H1 (cell line): ENCODE measurements at regions not wholly inside any gene's neighbourhood (a gene's known extent, or its start where the extent isn't known, plus 50 kb on each side); places are given as distances from the start of the nearest gene placed in this dataset.

ENCODE experiments used
- CTCF ChIA-PET: fragments of 300-600 bp; sonication (Branson Sonifier 250); formaldehyde crosslinking; loops from one replicate; lab custom pipeline; 2021; ENCODE audit not compliant: partially characterized antibody; lab: Charles Lee
- POLR2A ChIA-PET: fragments of 300-600 bp; sonication (Branson Sonifier 250); formaldehyde crosslinking; loops from one replicate; lab custom pipeline; 2021; ENCODE audit warnings: inconsistent platforms; ENCODE audit not compliant: partially characterized antibody; lab: Charles Lee
- DNase-seq, 2 experiments: peaks; one replicate each; pipeline versions ENCODE4 v3.0.0 to v3.0.0-alpha.2; 2010 to 2022; ENCODE audit warnings: low spot score in 2 of 2, low read depth in 1 of 2, mixed read lengths in 1 of 2
- FAIRE-seq: peaks from 2 replicates; lab custom pipeline; 2011; peaks lifted over from hg19 to GRCh38; lab: Jason Lieb, UNC
- H2AFZ ChIP-seq: 2 replicates; pipeline ENCODE4 v1.8.1; 2012; ENCODE audit warnings: low read length, inconsistent platforms
- H2AK5ac ChIP-seq: 2 replicates; pipeline ENCODE4 v1.6.1; 2013; ENCODE audit warnings: low read depth, low read length
- H2BK120ac ChIP-seq: replicated peaks from 2 replicates; pipeline ENCODE3; 2013; ENCODE audit warnings: low read depth, low read length, inconsistent platforms
- H2BK12ac ChIP-seq: 2 replicates; pipeline ENCODE4 v1.6.1; 2013; ENCODE audit warnings: low read depth, low read length
- H2BK15ac ChIP-seq: 2 replicates; pipeline ENCODE4 v1.6.1; 2013; ENCODE audit warnings: low read length
- H2BK20ac ChIP-seq: 2 replicates; pipeline ENCODE4 v1.6.1; 2013; ENCODE audit warnings: low read length
- H2BK5ac ChIP-seq: 2 replicates; pipeline ENCODE4 v1.6.1; 2013; ENCODE audit warnings: low read depth, low read length
- H3K14ac ChIP-seq: 2 replicates; pipeline ENCODE4 v1.6.1; 2013; ENCODE audit warnings: inconsistent platforms; ENCODE audit not compliant: insufficient read length
- H3K18ac ChIP-seq: 2 replicates; pipeline ENCODE4 v1.6.1; 2013; ENCODE audit warnings: low read length; ENCODE audit errors: extremely low read depth
- H3K23ac ChIP-seq: 2 replicates; pipeline ENCODE4 v1.6.1; 2013; ENCODE audit warnings: inconsistent platforms; ENCODE audit not compliant: insufficient read length
- H3K23me2 ChIP-seq: 2 replicates; pipeline ENCODE4 v1.6.1; 2013; ENCODE audit warnings: low read depth, low read length
- H3K27ac ChIP-seq: 2 replicates; pipeline ENCODE4 v1.6.1; 2011; ENCODE audit warnings: low read depth, low read length, inconsistent platforms
- H3K27me3 ChIP-seq, 4 experiments: replicated peaks in 1 of 4; 1 replicate in 1 of 4; 2 replicates in 3 of 4; pipeline versions ENCODE4 v1.6.1 to v1.8.1; 2011 to 2013; ENCODE audit warnings: low read length in 3 of 4, mild to moderate bottlenecking in 3 of 4, inconsistent platforms in 2 of 4, mixed read lengths in 2 of 4, moderate library complexity in 1 of 4; ENCODE audit not compliant: control insufficient read depth in 3 of 4, insufficient read depth in 3 of 4; ENCODE audit errors: extremely low read depth in 1 of 4
- H3K36me3 ChIP-seq, 4 experiments: 2 replicates each; pipeline versions ENCODE4 v1.6.1 to v1.8.1; 2011 to 2013; ENCODE audit warnings: mild to moderate bottlenecking in 4 of 4, low read length in 3 of 4, moderate library complexity in 2 of 4, control low read depth in 1 of 4, inconsistent platforms in 1 of 4; ENCODE audit not compliant: insufficient read depth in 4 of 4, control insufficient read depth in 2 of 4
- H3K4ac ChIP-seq: replicated peaks from 2 replicates; pipeline ENCODE3; 2013; ENCODE audit warnings: low read length, low read depth, mixed read lengths, inconsistent platforms; ENCODE audit not compliant: insufficient read length
- H3K4me1 ChIP-seq, 4 experiments: replicated peaks in 1 of 4; 1 replicate in 1 of 4; 2 replicates in 3 of 4; pipeline versions ENCODE4 v1.6.1 to v1.8.1; 2011 to 2013; ENCODE audit warnings: low read length in 3 of 4, inconsistent platforms in 2 of 4, mixed read lengths in 1 of 4; ENCODE audit not compliant: insufficient read depth in 4 of 4, control insufficient read depth in 3 of 4
- H3K4me2 ChIP-seq, 2 experiments: 2 replicates each; pipeline versions ENCODE4 v1.6.1 to v1.8.1; 2011 to 2013; ENCODE audit warnings: low read depth in 2 of 2, low read length in 2 of 2, control low read depth in 1 of 2, inconsistent platforms in 1 of 2, mild to moderate bottlenecking in 1 of 2; ENCODE audit not compliant: insufficient read depth in 1 of 2
- H3K4me3 ChIP-seq, 4 experiments: fragments of 200-600, 300-600 bp in 1 of 4; sonication (generic), shearing (Covaris generic), sonication (Bioruptor Twin) in 1 of 4; 2 replicates each; pipeline versions ENCODE4 v1.5.1 to v1.8.1; 2011 to 2016; ENCODE audit warnings: low read length in 4 of 4, low read depth in 3 of 4, control low read depth in 2 of 4, inconsistent platforms in 2 of 4, mild to moderate bottlenecking in 2 of 4, mixed read lengths in 1 of 4, moderate library complexity in 1 of 4; ENCODE audit not compliant: insufficient read depth in 2 of 4; ENCODE audit errors: extremely low read depth in 1 of 4
- H3K56ac ChIP-seq: replicated peaks from 2 replicates; pipeline ENCODE3; 2013; ENCODE audit warnings: low read depth, mild to moderate bottlenecking, mixed read lengths, low read length, inconsistent platforms; ENCODE audit not compliant: insufficient read length
- H3K79me1 ChIP-seq: 2 replicates; pipeline ENCODE4 v1.6.1; 2013; ENCODE audit warnings: low read depth, low read length, control low read depth
- H3K79me2 ChIP-seq, 2 experiments: 2 replicates each; pipeline versions ENCODE4 v1.6.1 to v1.8.1; 2012 to 2013; ENCODE audit warnings: low read length in 2 of 2, mild to moderate bottlenecking in 2 of 2, inconsistent platforms in 1 of 2; ENCODE audit not compliant: insufficient read depth in 2 of 2, control insufficient read depth in 1 of 2
- H3K9ac ChIP-seq, 4 experiments: replicated peaks in 1 of 4; 1 replicate in 1 of 4; 2 replicates in 3 of 4; pipeline versions ENCODE4 v1.6.1 to v1.8.1; 2011 to 2013; ENCODE audit warnings: low read depth in 3 of 4, low read length in 3 of 4, control low read depth in 2 of 4, mild to moderate bottlenecking in 2 of 4, moderate library complexity in 2 of 4, inconsistent platforms in 1 of 4; ENCODE audit errors: extremely low read depth in 1 of 4
- H3K9me3 ChIP-seq, 2 experiments: 2 replicates each; pipeline versions ENCODE4 v1.6.1 to v1.8.1; 2012 to 2013; ENCODE audit warnings: mild to moderate bottlenecking in 2 of 2, moderate library complexity in 2 of 2, control low read depth in 1 of 2, inconsistent platforms in 1 of 2, low read depth in 1 of 2, low read length in 1 of 2, mixed read lengths in 1 of 2; ENCODE audit not compliant: insufficient read depth in 2 of 2
- H4K20me1 ChIP-seq, 2 experiments: replicated peaks in 1 of 2; 2 replicates each; pipeline versions ENCODE3 to v1.8.1; 2011 to 2013; ENCODE audit warnings: inconsistent platforms in 2 of 2, low read length in 2 of 2, mild to moderate bottlenecking in 1 of 2; ENCODE audit not compliant: insufficient read depth in 2 of 2, control insufficient read depth in 1 of 2
- H4K5ac ChIP-seq: 2 replicates; pipeline ENCODE4 v1.6.1; 2013; ENCODE audit warnings: low read length, low read depth, mixed read lengths, inconsistent platforms; ENCODE audit not compliant: insufficient read length
- H4K8ac ChIP-seq: 2 replicates; pipeline ENCODE4 v1.8.0; 2013; ENCODE audit warnings: mild to moderate bottlenecking, moderate library complexity, low read length, inconsistent platforms; ENCODE audit not compliant: insufficient read depth; ENCODE audit errors: extremely low read depth
- H4K91ac ChIP-seq: replicated peaks from 2 replicates; pipeline ENCODE3; 2013; ENCODE audit warnings: low read length, mixed read lengths, inconsistent platforms; ENCODE audit not compliant: insufficient read length
- EP300 ChIP-seq, 2 experiments: IDR thresholded peaks; 1 replicate in 1 of 2; 2 replicates in 1 of 2; pipeline ENCODE4 v1.6.1; 2011 to 2012; ENCODE audit warnings: low read depth in 2 of 2, low read length in 2 of 2, mild to moderate bottlenecking in 2 of 2, borderline replicate concordance in 1 of 2, inconsistent platforms in 1 of 2, moderate library complexity in 1 of 2
- HDAC6 ChIP-seq: IDR thresholded peaks from one replicate; pipeline ENCODE4 v1.7.1; 2012; ENCODE audit warnings: low read depth, mild to moderate bottlenecking, inconsistent platforms, low read length, moderate library complexity
- JUN ChIP-seq: IDR thresholded peaks from 2 replicates; pipeline ENCODE4 v1.6.1; 2011; ENCODE audit warnings: low read depth, mild to moderate bottlenecking, improper control_type of control experiment, low read length
- KDM5A ChIP-seq: fragments of 200-600 bp; IDR thresholded peaks from 2 replicates; pipeline ENCODE4 v1.7.1; 2012; ENCODE audit warnings: mild to moderate bottlenecking, low read length, inconsistent platforms, mixed read lengths
- MAFK ChIP-seq: IDR thresholded peaks from 2 replicates; pipeline ENCODE4 v1.6.1; 2012; ENCODE audit warnings: low read depth, mild to moderate bottlenecking, improper control_type of control experiment, low read length
- NANOG ChIP-seq: IDR thresholded peaks from 2 replicates; pipeline ENCODE4 v1.6.1; 2011; ENCODE audit warnings: low read length, low read depth, mild to moderate bottlenecking, inconsistent platforms; ENCODE audit not compliant: insufficient read depth, poor library complexity, severe bottlenecking
- RAD21 ChIP-seq, 2 experiments: IDR thresholded peaks in 1 of 2; conservative IDR thresholded peaks in 1 of 2; 2 replicates each; pipeline ENCODE4 v1.6.1; 2011; ENCODE audit warnings: low read depth in 2 of 2, low read length in 2 of 2, improper control_type of control experiment in 1 of 2, inconsistent platforms in 1 of 2, mild to moderate bottlenecking in 1 of 2, moderate library complexity in 1 of 2
- SIRT6 ChIP-seq: IDR thresholded peaks from one replicate; pipeline ENCODE4 v1.7.1; 2012; ENCODE audit warnings: low read length, inconsistent platforms
- SIX5 ChIP-seq: IDR thresholded peaks from 2 replicates; pipeline ENCODE4 v1.6.1; 2011; ENCODE audit warnings: mild to moderate bottlenecking, low read depth, low read length
- ZNF274 ChIP-seq: IDR thresholded peaks from 2 replicates; pipeline ENCODE4 v1.7.0; 2012; ENCODE audit warnings: low read length, borderline replicate concordance; ENCODE audit errors: extremely low read depth
- WGBS, 2 experiments: shearing (Covaris generic) in 1 of 2; methylation state at CpG; one replicate each; pipeline versions ENCODE4 v1.1.6 to v1.1.7; 2013 to 2015; ENCODE audit warnings: low lambda C conversion rate in 2 of 2, mixed read lengths in 2 of 2, inconsistent platforms in 1 of 2, low coverage in 1 of 2, missing lambda C conversion rate in 1 of 2; ENCODE audit not compliant: insufficient replicate concordance in 2 of 2, insufficient coverage in 1 of 2, insufficient read length in 1 of 2; ENCODE audit errors: extremely low coverage in 1 of 2, missing lambda C conversion rate in 1 of 2; 5-methylcytosine and 5-hydroxymethylcytosine counted together
- TF ChIP-seq, protein P1 (sequence below): IDR thresholded peaks from 2 replicates; pipeline ENCODE4 v1.6.1; 2012; ENCODE audit warnings: inconsistent platforms

DNA sequence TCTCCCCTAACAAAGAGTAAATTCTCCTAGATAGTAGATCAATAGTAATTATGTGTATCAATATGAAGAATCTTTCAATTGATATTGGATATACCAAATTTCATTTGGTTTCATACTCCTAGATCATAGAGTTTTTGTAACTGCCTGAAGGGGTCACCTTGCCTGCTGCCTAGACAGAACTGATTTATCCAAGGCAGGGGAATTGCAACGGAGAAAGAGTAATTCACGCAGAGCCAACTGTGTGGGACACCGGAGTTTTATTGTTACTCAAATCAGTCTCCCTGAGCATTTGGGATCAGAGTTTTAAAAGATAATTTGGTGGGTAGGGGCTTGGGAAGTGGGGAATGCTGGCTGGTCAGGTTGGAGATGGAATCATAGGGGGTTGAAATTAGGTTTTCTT lies 92.2 kb upstream of the SLC8A1 start:
- Histone ChIP-seq H2BK20ac (no peak overlapping the region), H4K8ac (no peak overlapping the region), H3K9ac (no peak overlapping the region), H3K23ac (no peak overlapping the region), H2BK5ac (no peak overlapping the region), H3K79me1 (no peaks in the 10 kb centered on the region), H3K18ac (no peak overlapping the region), H2BK15ac (no peak overlapping the region), H3K56ac (no peak overlapping the region), H3K79me2 (no peaks in the 10 kb centered on the region), H3K9me3 (no peaks in the 10 kb centered on the region), H4K20me1 (no peaks in the 10 kb centered on the region), H2AK5ac (no peak overlapping the region), H3K14ac (no peak overlapping the region), H3K4me3 (no peak overlapping the region), H3K4ac (no peak overlapping the region), H3K4me2 (0 out of 4 replicates have a peak overlapping the region, but pooled peaks of 1 of the 2 experiments have one; percentile 14), H3K27ac (no peak overlapping the region), H3K4me1 (peaks cover 0 to 7% (median 6%) of the 10 kb centered on the region in 4 experiments; a peak in 3 of 7 replicates), H4K5ac (no peak overlapping the region), H2BK120ac (no peak overlapping the region), H4K91ac (no peak overlapping the region), H3K36me3 (no peaks in the 10 kb centered on the region), H2AFZ (no peak overlapping the region), H3K23me2 (no peaks in the 10 kb centered on the region), H3K27me3 (no peaks in the 10 kb centered on the region), H2BK12ac (no peak overlapping the region)
- TF ChIP-seq ZNF274 (no peak), MAFK (no peak), SIRT6 (no peak), HDAC6 (no peak), KDM5A (no peak), EP300 (IDR thresholded peaks at IDR 0.05; ENCODE audit: borderline replicate concordance in 1 of 2, low read depth in 2 of 2, low read length in 2 of 2) (no peak), SIX5 (no peak), NANOG (no peak), RAD21 (IDR thresholded peaks at IDR 0.05 in 1 of 2, conservative IDR thresholded peaks at IDR 0.05 in 1 of 2; ENCODE audit: low read depth in 2 of 2, low read length in 2 of 2) (no peak), JUN (no peak)
- TF ChIP-seq, protein P1, sequence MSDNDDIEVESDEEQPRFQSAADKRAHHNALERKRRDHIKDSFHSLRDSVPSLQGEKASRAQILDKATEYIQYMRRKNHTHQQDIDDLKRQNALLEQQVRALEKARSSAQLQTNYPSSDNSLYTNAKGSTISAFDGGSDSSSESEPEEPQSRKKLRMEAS = no peak
- ChIA-PET CTCF (interaction anchor here (1.2 to 2.6 kb wide), 3 partner anchors 11 to 91 kb away, joined by 3 to 14 read pairs (median 3); no protein-coding TSS in a partner anchor), POLR2A (no interaction called here)
- 19% methylated on average over 3 of the region's 3 CpGs; no CpG with 5 or more reads in 1 of the 2 experiments for WGBS, 2 experiments
- DNase-seq (no peak), FAIRE-seq (no peak)
